PC-3 (cell line): ENCODE measurements at regions not wholly inside any gene's neighbourhood (a gene's known extent, or its start where the extent isn't known, plus 50 kb on each side); places are given as distances from the start of the nearest gene placed in this dataset.

ENCODE experiments used
- ATAC-seq: fragments of 200-7000 bp; cut with Tn5 transposase; 2 replicates; pipeline ENCODE4 v1.9.1; 2020; ENCODE audit warnings: mild to moderate bottlenecking, moderate library complexity
- BruUV-seq: library from RNA; stranded (reverse); fragments of 400-500 nt; replicated peaks from 2 replicates; lab custom pipeline; 2021; lab: Mats Ljungman, UMichigan
- CTCF ChIA-PET: fragments of 300-600 bp; sonication (Branson Sonifier 250); formaldehyde crosslinking; loops from one replicate; lab custom pipeline; 2022; ENCODE audit warnings: antibody characterized with exemption; lab: Charles Lee
- POLR2A ChIA-PET: fragments of 300-600 bp; sonication (Branson Sonifier 250); formaldehyde crosslinking; loops from one replicate; lab custom pipeline; 2022; ENCODE audit warnings: antibody characterized with exemption; ENCODE audit not compliant: unreplicated experiment; lab: Charles Lee
- DNase-seq: peaks from one replicate; pipeline ENCODE4 v3.0.0-alpha.2; 2015
- H2AFZ ChIP-seq: fragments of 300-600 bp; sonication (generic); 2 replicates; pipeline ENCODE4 v1.6.0; 2016; ENCODE audit warnings: antibody characterized with exemption, low read length
- H3F3A ChIP-seq: fragments of 300-600 bp; sonication (generic); one replicate; pipeline ENCODE4 v1.6.0; 2017; ENCODE audit warnings: antibody characterized with exemption, low read length, control low read depth, mild to moderate bottlenecking; ENCODE audit not compliant: unreplicated experiment
- H3K27ac ChIP-seq: fragments of 300-600 bp; sonication (generic); 2 replicates; pipeline ENCODE4 v1.5.1; 2016; ENCODE audit warnings: mild to moderate bottlenecking, low read length
- H3K27me3 ChIP-seq: fragments of 300-600 bp; sonication (generic); 2 replicates; pipeline ENCODE4 v1.6.1; 2016; ENCODE audit warnings: low read length, mixed read lengths
- H3K36me3 ChIP-seq: fragments of 300-600 bp; sonication (generic); 2 replicates; pipeline ENCODE4 v1.6.1; 2016; ENCODE audit warnings: low read depth, mixed run types, low read length, mixed read lengths
- H3K4me1 ChIP-seq: fragments of 300-600 bp; sonication (generic); 2 replicates; pipeline ENCODE4 v1.5.1; 2016; ENCODE audit warnings: low read length; ENCODE audit not compliant: insufficient read depth
- H3K4me2 ChIP-seq: fragments of 300-600 bp; sonication (generic); 2 replicates; pipeline ENCODE4 v1.6.0; 2016; ENCODE audit warnings: low read length
- H3K4me3 ChIP-seq: fragments of 300-600 bp; sonication (generic); 2 replicates; pipeline ENCODE4 v1.5.1; 2016; ENCODE audit warnings: mild to moderate bottlenecking, low read length, mixed read lengths
- H3K79me2 ChIP-seq: fragments of 300-600 bp; sonication (generic); 2 replicates; pipeline ENCODE4 v1.6.1; 2017; ENCODE audit warnings: low read length, mixed read lengths
- H3K9ac ChIP-seq: fragments of 300-600 bp; sonication (generic); 2 replicates; pipeline ENCODE4 v1.6.0; 2016; ENCODE audit warnings: mild to moderate bottlenecking, low read length
- H3K9me2 ChIP-seq: fragments of 300-600 bp; sonication (generic); replicated peaks from 2 replicates; pipeline ENCODE4 v1.6.1; 2016; ENCODE audit warnings: mixed run types, low read length, mixed read lengths
- H3K9me3 ChIP-seq: fragments of 300-600 bp; sonication (generic); 2 replicates; pipeline ENCODE4 v1.6.1; 2016; ENCODE audit warnings: low read length, mixed read lengths
- H4K20me1 ChIP-seq: fragments of 300-600 bp; sonication (generic); 2 replicates; pipeline ENCODE4 v1.6.1; 2016; ENCODE audit warnings: low read length, mixed read lengths
- CTCF ChIP-seq: fragments of 300-600 bp; sonication (generic); conservative IDR thresholded peaks from 2 replicates; pipeline ENCODE4 v1.5.1; 2017; ENCODE audit warnings: antibody characterized with exemption, low read depth, mild to moderate bottlenecking, low read length
- EZH2 ChIP-seq: fragments of 300-600 bp; sonication (generic); IDR thresholded peaks from one replicate; pipeline ENCODE4 v1.6.1; 2017; ENCODE audit warnings: antibody characterized with exemption, mild to moderate bottlenecking, low read length; ENCODE audit not compliant: unreplicated experiment
- EZH2phosphoT487 ChIP-seq: fragments of 300-600 bp; sonication (generic); IDR thresholded peaks from 2 replicates; pipeline ENCODE4 v1.6.1; 2018; ENCODE audit warnings: mild to moderate bottlenecking, antibody characterized with exemption, low read length, borderline replicate concordance
- intact Hi-C: fragments of 100-400 bp; cut with micrococcal nuclease; formaldehyde crosslinking; loops from 2 replicates; pipeline ENCODE4 v1.9.0; 2023

DNA sequence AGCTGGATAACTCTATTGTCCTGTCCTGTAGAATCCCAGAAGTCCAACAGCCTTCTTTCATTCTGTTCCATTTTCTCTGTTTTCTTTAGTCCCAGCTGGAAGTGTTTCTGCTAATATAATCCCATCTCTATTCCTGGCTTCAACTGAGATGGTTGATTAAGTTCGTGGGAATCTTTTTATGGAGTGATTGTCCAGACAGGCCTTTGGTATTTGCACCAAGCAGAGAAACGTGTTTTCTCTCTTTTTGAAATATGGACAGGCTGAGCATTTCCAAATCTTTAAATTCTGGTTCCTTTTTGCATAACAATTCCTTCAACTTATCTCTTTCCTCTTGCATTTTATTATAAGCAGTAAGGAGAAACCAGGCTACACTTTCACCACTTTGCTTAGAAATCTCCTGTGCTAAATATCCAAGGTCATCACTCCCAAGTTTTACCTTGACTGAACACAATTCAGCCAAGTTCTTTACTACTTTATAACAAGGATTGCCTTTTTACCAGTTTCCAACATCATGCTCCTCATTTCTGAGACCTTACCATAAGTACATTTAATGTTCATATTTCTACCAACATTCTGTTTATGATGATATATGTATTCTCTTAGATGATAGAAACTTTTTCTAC lies 108.8 kb downstream of the ZFP36L2 start:
- ChIA-PET POLR2A (no interaction called here), CTCF (no interaction called here)
- Histone ChIP-seq H4K20me1 (no peaks in the 10 kb centered on the region), H3K9me3 (peaks cover 23% of the 10 kb centered on the region; the same call in 1 of the 2 replicates), H3K27ac (no peak overlapping the region), H3K36me3 (peaks cover 6% of the 10 kb centered on the region; the same call in 1 of the 2 replicates), H3K79me2 (no peaks in the 10 kb centered on the region), H3K27me3 (no peaks in the 10 kb centered on the region), H3K9ac (no peak overlapping the region), H3K4me2 (no peak overlapping the region), H3K9me2 (no peaks in the 10 kb centered on the region), H2AFZ (no peak overlapping the region), H3F3A (no peaks in the 10 kb centered on the region), H3K4me1 (0 out of 2 replicates have a peak, but pooled peaks cover 6% of the 10 kb centered on the region), H3K4me3 (no peak overlapping the region)
- DNase-seq: no peak
- TF ChIP-seq EZH2phosphoT487 (no peak), CTCF (no peak), EZH2 (no peak)
- no peak for ATAC-seq
- intact Hi-C loops: no loop called here
- no TSS peak for BruUV-seq

GRCh38 chr2:43116988-43117387 lies 109.4 kb downstream of the ZFP36L2 start:
- intact Hi-C loops: no loop called here
- no peaks in the 10 kb centered on the region for H3K79me2 ChIP-seq
- DNase-seq: no peak
- no TSS peak for BruUV-seq
- H3K9me2 ChIP-seq: no peaks in the 10 kb centered on the region
- H3F3A ChIP-seq: no peaks in the 10 kb centered on the region
- 0 out of 2 replicates have a peak, but pooled peaks cover 6% of the 10 kb centered on the region for H3K4me1 ChIP-seq
- no peak for TF ChIP-seq CTCF
- TF ChIP-seq EZH2phosphoT487: no peak
- TF ChIP-seq EZH2: no peak
- H2AFZ ChIP-seq: no peak overlapping the region
- ChIA-PET POLR2A (no interaction called here), CTCF (no interaction called here)
- H4K20me1 ChIP-seq: no peaks in the 10 kb centered on the region
- H3K27me3 ChIP-seq: no peaks in the 10 kb centered on the region
- H3K9me3 ChIP-seq: peaks cover 23% of the 10 kb centered on the region; the same call in 1 of the 2 replicates
- no peak overlapping the region for H3K27ac ChIP-seq
- H3K4me2 ChIP-seq: no peak overlapping the region
- ATAC-seq: no peak
- H3K9ac ChIP-seq: no peak overlapping the region
- H3K4me3 ChIP-seq: no peak overlapping the region
- peaks cover 6% of the 10 kb centered on the region; the same call in 1 of the 2 replicates for H3K36me3 ChIP-seq

DNA sequence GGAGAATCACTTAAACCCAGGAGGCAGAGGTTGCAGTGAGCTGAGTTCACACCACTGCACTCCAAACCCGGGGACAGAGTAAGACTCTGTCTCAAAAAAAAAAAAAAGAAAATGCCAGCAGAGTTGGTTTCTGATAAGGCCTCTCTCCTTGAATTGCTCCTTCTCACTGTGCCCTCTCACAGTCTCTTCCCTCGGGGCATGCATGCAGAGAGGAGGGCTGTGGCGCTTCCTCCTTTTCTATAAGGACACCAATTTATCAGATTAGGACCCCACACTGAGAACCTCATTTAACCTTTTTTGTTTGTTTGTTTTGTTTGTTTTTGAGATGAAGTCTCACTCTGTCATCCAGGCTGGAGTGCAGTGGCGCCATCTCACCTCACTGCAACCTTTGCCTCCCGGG lies 110.5 kb downstream of the ZFP36L2 start:
- no TSS peak for BruUV-seq
- ChIA-PET CTCF (no interaction called here), POLR2A (no interaction called here)
- TF ChIP-seq CTCF: no peak
- no peak for TF ChIP-seq EZH2phosphoT487
- TF ChIP-seq EZH2: no peak
- H3K9me3 ChIP-seq: peaks cover 23% of the 10 kb centered on the region; the same call in 1 of the 2 replicates
- no peaks in the 10 kb centered on the region for H3K79me2 ChIP-seq
- intact Hi-C loops: no loop called here
- no peaks in the 10 kb centered on the region for H4K20me1 ChIP-seq
- no peak overlapping the region for H3K9ac ChIP-seq
- H2AFZ ChIP-seq: no peak overlapping the region
- no peaks in the 10 kb centered on the region for H3K27me3 ChIP-seq
- DNase-seq (no peak), ATAC-seq (no peak)
- H3K4me3 ChIP-seq: no peak overlapping the region
- no peak overlapping the region for H3K4me2 ChIP-seq
- peaks cover 6% of the 10 kb centered on the region; the same call in 1 of the 2 replicates for H3K36me3 ChIP-seq
- no peak overlapping the region for H3K27ac ChIP-seq
- H3K4me1 ChIP-seq: 0 out of 2 replicates have a peak, but pooled peaks cover 6% of the 10 kb centered on the region
- no peaks in the 10 kb centered on the region for H3K9me2 ChIP-seq
- no peaks in the 10 kb centered on the region for H3F3A ChIP-seq
